KMS-11 (cell line): ENCODE measurements at regions not wholly inside any gene's neighbourhood (a gene's known extent, or its start where the extent isn't known, plus 50 kb on each side); places are given as distances from the start of the nearest gene placed in this dataset.

ENCODE experiments used
- H2AFZ ChIP-seq: fragments of 200-600 bp; sonication (generic); 2 replicates; pipeline ENCODE4 v1.6.1; 2016; ENCODE audit warnings: antibody characterized with exemption, mixed run types, low read depth
- H3K27ac ChIP-seq: fragments of 200-600 bp; sonication (generic); 2 replicates; pipeline ENCODE4 v1.6.1; 2016; ENCODE audit warnings: mild to moderate bottlenecking, mixed run types
- H3K27me3 ChIP-seq: fragments of 200-600 bp; sonication (generic); 2 replicates; pipeline ENCODE4 v1.6.1; 2017; ENCODE audit warnings: mild to moderate bottlenecking, low read depth, mixed run types, moderate library complexity; ENCODE audit not compliant: insufficient read depth
- H3K36me3 ChIP-seq: fragments of 200-600 bp; sonication (generic); 2 replicates; pipeline ENCODE4 v1.6.1; 2017; ENCODE audit warnings: mild to moderate bottlenecking, mixed run types; ENCODE audit not compliant: insufficient read depth
- H3K4me1 ChIP-seq: fragments of 200-600 bp; sonication (generic); 2 replicates; pipeline ENCODE4 v1.6.1; 2016; ENCODE audit warnings: mild to moderate bottlenecking, low read depth, mixed run types; ENCODE audit not compliant: poor library complexity, severe bottlenecking
- H3K4me2 ChIP-seq: fragments of 200-600 bp; sonication (generic); 2 replicates; pipeline ENCODE4 v1.7.0; 2016; ENCODE audit warnings: mild to moderate bottlenecking, mixed run types
- H3K4me3 ChIP-seq: fragments of 200-600 bp; sonication (generic); IDR thresholded peaks from 2 replicates; pipeline ENCODE4 v1.6.1; 2017; ENCODE audit warnings: low read depth, low read length, mixed read lengths; ENCODE audit not compliant: insufficient read depth
- H3K79me2 ChIP-seq: fragments of 200-600 bp; sonication (generic); 2 replicates; pipeline ENCODE4 v1.6.1; 2016; ENCODE audit warnings: low read depth, mixed run types; ENCODE audit not compliant: insufficient read depth
- H3K9ac ChIP-seq: fragments of 200-600 bp; sonication (generic); 2 replicates; pipeline ENCODE4 v1.6.1; 2016; ENCODE audit warnings: mild to moderate bottlenecking, mixed run types
- H4K20me1 ChIP-seq: fragments of 200-600 bp; sonication (generic); 2 replicates; pipeline ENCODE4 v1.6.1; 2016; ENCODE audit warnings: mild to moderate bottlenecking, mixed run types; ENCODE audit not compliant: insufficient read depth
- TF ChIP-seq, protein P1 (sequence below): fragments of 200-600 bp; sonication (generic); conservative IDR thresholded peaks from 2 replicates; pipeline ENCODE4 v1.6.1; 2017; ENCODE audit warnings: low read depth, mild to moderate bottlenecking, antibody characterized with exemption, low read length, moderate library complexity, mixed read lengths

DNA sequence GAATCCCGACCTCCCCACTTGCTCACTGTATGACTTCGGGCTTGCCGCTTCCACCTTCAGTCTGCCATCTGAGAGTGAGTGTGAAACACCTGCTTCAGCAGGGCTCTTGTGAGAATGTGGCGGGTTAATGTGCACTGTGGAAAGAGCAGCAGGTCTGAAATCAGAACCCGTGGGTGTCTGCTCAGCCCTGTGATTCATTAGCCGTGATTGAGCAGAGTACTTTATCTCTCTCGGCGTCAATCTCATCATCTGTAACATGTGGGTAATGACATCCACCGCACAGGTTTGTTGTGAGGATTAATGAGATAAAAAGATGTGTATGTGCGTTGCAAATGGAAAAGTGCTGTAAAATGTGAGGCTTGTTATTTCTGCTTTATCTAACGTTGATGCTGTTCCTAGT, 128.6 kb downstream of the LRATD1 start:
- H4K20me1 ChIP-seq: no peaks in the 10 kb centered on the region
- TF ChIP-seq, protein P1, sequence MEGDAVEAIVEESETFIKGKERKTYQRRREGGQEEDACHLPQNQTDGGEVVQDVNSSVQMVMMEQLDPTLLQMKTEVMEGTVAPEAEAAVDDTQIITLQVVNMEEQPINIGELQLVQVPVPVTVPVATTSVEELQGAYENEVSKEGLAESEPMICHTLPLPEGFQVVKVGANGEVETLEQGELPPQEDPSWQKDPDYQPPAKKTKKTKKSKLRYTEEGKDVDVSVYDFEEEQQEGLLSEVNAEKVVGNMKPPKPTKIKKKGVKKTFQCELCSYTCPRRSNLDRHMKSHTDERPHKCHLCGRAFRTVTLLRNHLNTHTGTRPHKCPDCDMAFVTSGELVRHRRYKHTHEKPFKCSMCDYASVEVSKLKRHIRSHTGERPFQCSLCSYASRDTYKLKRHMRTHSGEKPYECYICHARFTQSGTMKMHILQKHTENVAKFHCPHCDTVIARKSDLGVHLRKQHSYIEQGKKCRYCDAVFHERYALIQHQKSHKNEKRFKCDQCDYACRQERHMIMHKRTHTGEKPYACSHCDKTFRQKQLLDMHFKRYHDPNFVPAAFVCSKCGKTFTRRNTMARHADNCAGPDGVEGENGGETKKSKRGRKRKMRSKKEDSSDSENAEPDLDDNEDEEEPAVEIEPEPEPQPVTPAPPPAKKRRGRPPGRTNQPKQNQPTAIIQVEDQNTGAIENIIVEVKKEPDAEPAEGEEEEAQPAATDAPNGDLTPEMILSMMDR: no peak
- H3K79me2 ChIP-seq: no peaks in the 10 kb centered on the region
- H3K27me3 ChIP-seq: no peaks in the 10 kb centered on the region
- H3K9ac ChIP-seq: no peak overlapping the region
- H3K27ac ChIP-seq: no peak overlapping the region
- H3K4me1 ChIP-seq: no peaks in the 10 kb centered on the region
- H3K4me2 ChIP-seq: no peak overlapping the region
- H2AFZ ChIP-seq: no peak overlapping the region
- no peaks in the 10 kb centered on the region for H3K36me3 ChIP-seq
- no peak overlapping the region for H3K4me3 ChIP-seq

- Histone ChIP-seq H3K4me1 (no peaks in the 10 kb centered on the region), H3K9ac (no peak overlapping the region), H3K4me2 (no peak overlapping the region), H3K36me3 (no peaks in the 10 kb centered on the region), H3K4me3 (no peak overlapping the region), H4K20me1 (no peaks in the 10 kb centered on the region), H2AFZ (no peak overlapping the region), H3K79me2 (no peaks in the 10 kb centered on the region), H3K27ac (no peak overlapping the region), H3K27me3 (no peaks in the 10 kb centered on the region)
- TF ChIP-seq, protein P1: no peak
Measured at GRCh38 chr2:14773696-14774095, 141.2 kb downstream of the LRATD1 start.

GRCh38 chr2:14774436-14774968, 142.0 kb downstream of the LRATD1 start:
- TF ChIP-seq, protein P1: no peak
- H2AFZ ChIP-seq: no peak overlapping the region
- H3K4me2 ChIP-seq: no peak overlapping the region
- no peaks in the 10 kb centered on the region for H3K4me1 ChIP-seq
- no peak overlapping the region for H3K4me3 ChIP-seq
- no peaks in the 10 kb centered on the region for H3K36me3 ChIP-seq
- no peak overlapping the region for H3K27ac ChIP-seq
- H3K27me3 ChIP-seq: no peaks in the 10 kb centered on the region
- no peaks in the 10 kb centered on the region for H4K20me1 ChIP-seq
- H3K9ac ChIP-seq: no peak overlapping the region
- no peaks in the 10 kb centered on the region for H3K79me2 ChIP-seq

GRCh38 chr2:14776216-14776615, 143.7 kb downstream of the LRATD1 start:
- Histone ChIP-seq H3K27me3 (no peaks in the 10 kb centered on the region), H3K4me3 (no peak overlapping the region), H4K20me1 (no peaks in the 10 kb centered on the region), H3K9ac (no peak overlapping the region), H3K27ac (no peak overlapping the region), H3K4me1 (no peaks in the 10 kb centered on the region), H2AFZ (no peak overlapping the region), H3K4me2 (no peak overlapping the region), H3K36me3 (no peaks in the 10 kb centered on the region), H3K79me2 (no peaks in the 10 kb centered on the region)
- TF ChIP-seq, protein P1: no peak
